Left lung (tissue), 4 donors: ENCODE measurements at regions not wholly inside any gene's neighbourhood (a gene's known extent, or its start where the extent isn't known, plus 50 kb on each side); places are given as distances from the start of the nearest gene placed in this dataset.
"Not testable (repeated sequence)": the region's sequence is repeated elsewhere in the genome, so short reads cannot be mapped to it uniquely, and the experiment has no call there.

Experiments used
- ATAC-seq: fragments of 200-7000 bp; cut with Tn5 transposase; one replicate; pipeline ENCODE4 v1.9.1; 2020; ENCODE audit warnings: moderate library complexity
- DNase-seq, 4 donors: peaks; one replicate each; pipeline ENCODE4 v3.0.0-alpha.2; 2013 to 2020
- H3K27ac ChIP-seq, 2 donors: fragments of 200-600 bp; sonication (generic) in 1 of 2; one replicate each; pipeline versions ENCODE4 v1.5.0 to v1.8.0; 2020 to 2021
- H3K27me3 ChIP-seq, 2 donors: fragments of 200-600 bp; sonication (generic) in 1 of 2; one replicate each; pipeline versions ENCODE4 v1.5.0 to v1.8.0; 2020 to 2021
- H3K36me3 ChIP-seq, 2 donors: fragments of 200-600 bp; sonication (generic) in 1 of 2; one replicate each; pipeline versions ENCODE4 v1.5.0 to v1.8.0; 2020 to 2021
- H3K4me1 ChIP-seq, 2 donors: fragments of 200-600 bp; one replicate each; pipeline ENCODE4 v1.8.0; 2021
- H3K4me3 ChIP-seq, 2 donors: fragments of 200-600 bp; sonication (generic) in 1 of 2; one replicate each; pipeline versions ENCODE4 v1.5.0 to v1.8.0; 2020 to 2021; ENCODE audit warnings: mild to moderate bottlenecking in 1 of 2
- H3K9me3 ChIP-seq, 2 donors: fragments of 200-600 bp; sonication (generic) in 1 of 2; one replicate each; pipeline versions ENCODE4 v1.5.0 to v1.8.0; 2020 to 2021
- intact Hi-C, 2 donors: fragments of 100-400 bp; cut with DNase I; formaldehyde crosslinking; loops; one replicate each; pipeline versions ENCODE4 v1.11.2 to v1.14.2; 2022
- TF ChIP-seq, protein P1 (sequence below), 2 donors: fragments of 200-600 bp; sonication (generic) in 1 of 2; IDR thresholded peaks; one replicate each; pipeline versions ENCODE4 v1.5.0 to v1.8.0; 2021; ENCODE audit warnings: antibody characterized with exemption in 2 of 2
- donor health status: DM: no; HTN: yes; CAD: no.
- donor health status: DM: no; HTN: no; CAD: no.

DNA sequence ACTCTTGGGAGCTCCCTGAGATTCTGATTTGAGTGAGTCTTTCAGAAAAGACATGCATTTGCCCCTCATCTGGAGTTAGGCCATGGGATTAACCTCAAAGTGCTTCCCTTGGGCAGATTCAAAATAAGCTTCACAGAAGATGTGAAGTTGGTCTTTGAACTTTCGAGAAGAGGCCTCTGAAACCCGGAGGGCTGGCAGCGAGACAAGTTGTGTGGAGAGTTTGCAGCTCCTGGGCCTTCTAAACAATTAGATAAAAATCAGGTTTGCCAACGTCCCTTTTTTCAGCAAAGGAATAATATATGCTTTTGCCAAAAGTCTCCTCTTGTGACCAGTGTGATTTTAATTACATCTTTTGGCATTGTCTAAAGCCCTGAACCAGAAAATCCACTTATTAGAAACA, 489.7 kb downstream of the SOX11 start:
- no peak overlapping the region for H3K4me3 ChIP-seq
- no peaks in the 10 kb centered on the region for H3K4me1 ChIP-seq
- intact Hi-C loops: no loop called here
- no peaks in the 10 kb centered on the region for H3K9me3 ChIP-seq
- H3K27ac ChIP-seq: no peak overlapping the region
- TF ChIP-seq, protein P1, sequence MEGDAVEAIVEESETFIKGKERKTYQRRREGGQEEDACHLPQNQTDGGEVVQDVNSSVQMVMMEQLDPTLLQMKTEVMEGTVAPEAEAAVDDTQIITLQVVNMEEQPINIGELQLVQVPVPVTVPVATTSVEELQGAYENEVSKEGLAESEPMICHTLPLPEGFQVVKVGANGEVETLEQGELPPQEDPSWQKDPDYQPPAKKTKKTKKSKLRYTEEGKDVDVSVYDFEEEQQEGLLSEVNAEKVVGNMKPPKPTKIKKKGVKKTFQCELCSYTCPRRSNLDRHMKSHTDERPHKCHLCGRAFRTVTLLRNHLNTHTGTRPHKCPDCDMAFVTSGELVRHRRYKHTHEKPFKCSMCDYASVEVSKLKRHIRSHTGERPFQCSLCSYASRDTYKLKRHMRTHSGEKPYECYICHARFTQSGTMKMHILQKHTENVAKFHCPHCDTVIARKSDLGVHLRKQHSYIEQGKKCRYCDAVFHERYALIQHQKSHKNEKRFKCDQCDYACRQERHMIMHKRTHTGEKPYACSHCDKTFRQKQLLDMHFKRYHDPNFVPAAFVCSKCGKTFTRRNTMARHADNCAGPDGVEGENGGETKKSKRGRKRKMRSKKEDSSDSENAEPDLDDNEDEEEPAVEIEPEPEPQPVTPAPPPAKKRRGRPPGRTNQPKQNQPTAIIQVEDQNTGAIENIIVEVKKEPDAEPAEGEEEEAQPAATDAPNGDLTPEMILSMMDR (IDR thresholded peaks at IDR 0.05): no peak
- DNase-seq (peak in 2 of 4 donors; percentile 44 to 50), ATAC-seq (no peak)
- no peaks in the 10 kb centered on the region for H3K36me3 ChIP-seq
- H3K27me3 ChIP-seq: no peaks in the 10 kb centered on the region

- Histone ChIP-seq H3K9me3 (peaks cover 0 to 5% of the 10 kb centered on the region in 2 donors), H3K4me1 (peaks cover 4% of the 10 kb centered on the region in 2 donors), H3K36me3 (no peaks in the 10 kb centered on the region), H3K27me3 (no peaks in the 10 kb centered on the region), H3K4me3 (no peak overlapping the region), H3K27ac (no peak overlapping the region)
- ATAC-seq (no peak), DNase-seq (no peak)
- TF ChIP-seq, protein P1 (IDR thresholded peaks at IDR 0.05): no peak
- intact Hi-C loops: no loop called here
Measured at GRCh38 chr2:6183226-6183625, 491.0 kb downstream of the SOX11 start.

DNA sequence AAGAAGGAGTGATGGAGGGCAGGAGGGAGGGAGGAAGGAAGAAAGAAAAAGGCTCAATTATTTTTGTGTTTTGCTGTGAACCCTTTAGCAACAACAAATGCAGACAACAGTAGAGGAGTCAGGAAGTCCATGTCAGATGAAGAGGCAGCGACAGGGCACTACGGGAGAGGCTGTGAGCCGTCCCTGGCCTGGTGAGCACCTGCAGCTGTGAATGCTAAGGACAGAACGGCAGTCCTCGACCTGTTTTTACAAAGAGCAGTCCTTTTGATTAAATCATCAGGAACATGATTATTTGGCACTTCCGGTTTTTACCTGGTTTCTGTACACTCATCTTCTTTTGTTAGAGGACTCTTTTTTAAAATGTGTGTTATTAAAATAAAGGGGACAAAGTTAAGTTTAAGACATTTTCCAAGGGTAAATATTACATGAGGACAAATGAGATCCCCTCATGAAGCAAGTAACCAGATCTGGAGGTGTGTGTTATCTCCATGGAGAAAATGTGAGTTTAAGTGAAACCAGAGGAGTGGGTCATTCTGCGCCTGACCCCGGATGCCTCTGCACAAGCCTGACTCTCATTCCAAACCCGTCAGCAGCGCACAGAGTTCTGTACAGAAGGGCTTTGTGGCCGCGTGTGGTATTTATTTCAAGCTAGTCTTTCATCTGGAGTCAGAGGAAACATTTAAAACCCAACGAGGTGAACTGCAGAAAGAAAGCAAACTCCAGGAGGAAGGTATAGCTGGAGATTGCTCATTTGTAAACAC, 492.5 kb downstream of the SOX11 start:
- no peak overlapping the region for H3K27ac ChIP-seq
- peak in 1 of 4 donors; percentile 40 for DNase-seq
- no peak for ATAC-seq
- TF ChIP-seq, protein P1 (IDR thresholded peaks at IDR 0.05): no peak
- no peaks in the 10 kb centered on the region for H3K36me3 ChIP-seq
- H3K4me1 ChIP-seq: peaks cover 4% of the 10 kb centered on the region in 2 donors
- no peaks in the 10 kb centered on the region for H3K27me3 ChIP-seq
- peaks cover 0 to 5% of the 10 kb centered on the region in 2 donors for H3K9me3 ChIP-seq
- intact Hi-C loops: no loop called here
- H3K4me3 ChIP-seq: no peak overlapping the region

DNA sequence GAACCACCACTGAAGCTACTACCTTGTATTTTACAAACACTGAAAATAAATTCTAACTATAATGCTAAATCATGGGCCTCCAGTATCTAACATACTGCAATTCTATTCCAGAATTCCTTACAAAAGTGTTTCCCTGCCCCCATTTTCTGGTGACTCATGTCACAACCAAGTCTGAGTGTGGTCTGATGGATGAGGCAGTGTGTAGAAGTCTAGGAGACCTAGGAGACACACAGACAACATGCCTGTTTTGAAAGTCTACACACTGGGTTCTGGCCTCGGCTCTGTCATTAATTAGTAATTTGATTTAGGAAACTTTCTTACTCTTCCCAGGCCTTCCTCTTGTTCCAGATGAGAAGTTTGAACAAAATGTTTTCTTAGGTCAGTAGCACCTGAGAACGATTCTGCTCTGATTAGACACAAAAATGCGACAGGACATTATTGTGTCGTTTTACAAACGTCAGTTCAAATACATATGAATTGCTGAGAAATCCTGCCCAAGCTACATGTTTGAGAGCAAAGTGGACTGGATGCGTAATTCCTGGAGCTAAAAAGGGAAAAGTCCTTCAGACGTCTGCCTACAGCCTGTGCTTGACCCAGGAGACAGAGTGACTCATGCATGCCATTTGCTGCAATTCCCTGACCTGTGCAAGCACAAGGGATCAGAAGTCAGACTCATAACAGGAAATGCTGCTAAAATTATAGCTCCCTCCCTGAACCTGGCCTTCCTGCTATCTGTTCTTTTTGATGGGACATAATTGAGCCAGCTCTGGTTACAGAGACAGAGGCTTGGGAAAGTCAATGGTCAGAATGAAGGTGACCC, 494.4 kb downstream of the SOX11 start:
- H3K9me3 ChIP-seq: peaks cover 0 to 5% of the 10 kb centered on the region in 2 donors
- no peaks in the 10 kb centered on the region for H3K36me3 ChIP-seq
- peaks cover 4% of the 10 kb centered on the region in 2 donors for H3K4me1 ChIP-seq
- ATAC-seq (peak; percentile 98), DNase-seq (peak in 1 of 4 donors; percentile 62)
- H3K27ac ChIP-seq: peak overlapping the region; percentile 46 to 49
- intact Hi-C loops: no loop called here
- no peak overlapping the region for H3K4me3 ChIP-seq
- no peaks in the 10 kb centered on the region for H3K27me3 ChIP-seq
- TF ChIP-seq, protein P1 (IDR thresholded peaks at IDR 0.05): no peak

- H3K9me3 ChIP-seq: peaks cover 0 to 21% of the 10 kb centered on the region in 2 donors
- no peaks in the 10 kb centered on the region for H3K4me1 ChIP-seq
- intact Hi-C loops: no loop called here
- DNase-seq (no peak), ATAC-seq (no peak)
- H3K27me3 ChIP-seq: no peaks in the 10 kb centered on the region
- H3K4me3 ChIP-seq: no peak overlapping the region
- TF ChIP-seq, protein P1 (IDR thresholded peaks at IDR 0.05): no peak
- no peak overlapping the region for H3K27ac ChIP-seq
- H3K36me3 ChIP-seq: no peaks in the 10 kb centered on the region
Measured at GRCh38 chr2:6196449-6196848, 504.3 kb downstream of the SOX11 start.

DNA sequence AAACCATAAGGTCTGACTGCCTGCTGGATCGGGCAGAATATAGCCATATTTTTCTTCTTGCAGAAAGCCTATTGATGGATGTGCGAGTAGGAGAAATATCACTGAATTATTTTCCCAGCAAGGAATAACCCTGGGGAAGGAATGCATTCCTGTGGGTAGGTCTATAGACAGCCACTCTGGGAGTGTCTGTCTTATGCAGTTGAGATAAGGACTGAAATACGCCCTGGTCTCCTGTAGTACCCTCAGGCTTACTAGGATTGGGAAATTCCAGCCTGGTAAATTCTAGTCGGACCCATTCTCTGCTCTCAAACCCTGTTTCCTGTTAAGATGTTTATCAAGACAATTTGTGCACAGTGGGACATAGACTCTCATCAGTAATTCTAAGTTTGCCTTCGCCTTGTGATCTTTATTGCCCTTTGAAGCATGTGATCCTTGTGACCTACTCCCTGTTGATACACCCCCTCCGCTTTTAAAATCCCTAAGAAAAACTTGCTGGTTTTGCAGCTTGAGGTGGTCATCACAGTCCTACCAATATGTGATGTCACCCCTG, 506.3 kb downstream of the SOX11 start:
- H3K27me3 ChIP-seq, H3K4me3 ChIP-seq, H3K36me3 ChIP-seq, H3K4me1 ChIP-seq, ATAC-seq, DNase-seq, intact Hi-C loops, H3K27ac ChIP-seq: not testable (repeated sequence)
- H3K9me3 ChIP-seq: peaks cover 0 to 24% of the 10 kb centered on the region in 2 donors
